HG02759 (cell line): ENCODE measurements at regions not wholly inside any gene's neighbourhood (a gene's known extent, or its start where the extent isn't known, plus 50 kb on each side); places are given as distances from the start of the nearest gene placed in this dataset.
"Not testable (repeated sequence)": the region's sequence is repeated elsewhere in the genome, so short reads cannot be mapped to it uniquely, and the experiment has no call there.

Experiments
- ATAC-seq: cut with Tn5 transposase; IDR thresholded peaks from one replicate; pipeline ENCODE4 v1.9.1; 2021; ENCODE audit warnings: mild to moderate bottlenecking, moderate library complexity; ENCODE audit not compliant: unreplicated experiment

- no peak for ATAC-seq
Observed at GRCh38 chr2:121147766-121148165, 137.2 kb downstream of the TFCP2L1 start.

- no peak for ATAC-seq
Observed at GRCh38 chr2:121148481-121148880, 136.5 kb downstream of the TFCP2L1 start.

GRCh38 chr2:121149384-121149783 is 135.6 kb downstream of the TFCP2L1 start:
- ATAC-seq = no peak

DNA sequence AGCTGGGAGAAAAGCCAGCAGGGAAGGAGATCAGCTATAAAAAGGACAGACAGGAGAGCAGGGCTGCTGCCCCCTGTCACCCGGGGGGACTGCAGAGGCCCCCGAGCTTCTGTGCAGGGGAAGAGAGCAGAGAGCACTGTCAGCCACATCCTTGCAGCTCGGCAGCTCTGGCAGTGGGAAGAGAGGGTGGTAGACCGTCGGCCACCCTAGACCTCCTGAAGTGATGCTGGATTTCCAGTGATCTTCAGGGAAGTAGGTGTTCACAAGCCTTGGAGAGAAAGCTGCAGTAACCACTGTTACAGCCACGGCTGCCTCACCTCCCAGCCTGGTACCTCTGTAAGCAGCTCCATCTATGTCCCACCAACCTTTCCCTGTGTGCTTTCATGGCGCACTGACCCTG is 134.9 kb downstream of the TFCP2L1 start:
- ATAC-seq = no peak

DNA sequence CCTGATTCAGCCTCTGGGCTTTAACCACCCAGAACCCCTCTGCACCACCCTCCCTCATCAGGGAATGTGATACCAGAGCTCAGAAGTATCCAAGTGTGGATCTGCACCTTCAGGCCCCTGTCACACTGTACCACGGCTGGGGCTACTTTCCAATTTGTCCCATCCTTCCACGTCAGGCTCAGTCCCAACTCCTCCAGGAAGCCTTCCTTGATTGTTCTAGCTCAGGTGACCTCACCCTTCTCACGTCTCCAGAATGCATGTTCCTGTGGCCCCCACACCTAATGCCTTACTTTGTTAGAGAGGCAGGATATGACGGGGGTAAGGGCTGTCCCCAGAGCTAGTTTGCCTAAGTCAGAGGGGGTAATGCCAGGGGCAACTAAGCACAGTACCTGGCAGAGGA is 134.3 kb downstream of the TFCP2L1 start:
- no peak for ATAC-seq

DNA sequence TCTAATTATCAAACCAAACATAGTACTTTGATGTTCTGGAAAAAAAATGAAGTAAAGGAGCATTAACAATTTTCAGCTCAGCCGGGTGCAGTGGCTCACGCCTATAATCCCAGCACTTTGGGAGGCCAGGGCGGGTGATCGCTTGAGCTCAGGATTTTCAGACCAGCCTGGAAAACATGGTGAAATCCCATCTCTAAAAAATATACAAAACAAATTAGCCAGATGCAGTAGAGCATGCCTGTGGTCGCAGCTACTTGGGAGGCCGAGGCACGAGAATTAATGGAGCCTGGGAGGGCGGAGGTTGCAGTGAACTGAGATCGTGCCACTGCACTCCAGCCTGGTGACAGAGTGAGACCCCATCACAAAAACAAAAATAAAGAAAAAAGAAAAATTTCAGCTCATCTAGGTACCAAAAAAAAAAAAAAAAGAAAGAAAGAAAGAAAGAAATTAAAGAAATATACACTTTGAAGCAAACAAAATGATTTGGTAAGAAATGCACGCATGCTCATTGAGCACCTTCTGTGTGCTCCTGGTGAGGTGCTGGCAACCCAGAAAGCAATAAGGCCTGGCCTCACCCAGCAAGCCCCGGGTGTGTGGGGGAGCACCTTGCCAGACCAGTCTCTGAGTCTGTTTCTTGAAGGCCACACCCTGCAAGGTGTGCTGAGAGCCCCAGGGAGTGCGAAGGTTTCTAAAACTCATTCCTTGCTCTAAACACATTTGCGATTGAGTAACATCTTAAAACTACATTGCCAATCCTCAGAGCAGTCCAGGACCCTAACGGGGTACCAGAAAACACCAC is 133.5 kb downstream of the TFCP2L1 start:
- ATAC-seq = no peak

DNA sequence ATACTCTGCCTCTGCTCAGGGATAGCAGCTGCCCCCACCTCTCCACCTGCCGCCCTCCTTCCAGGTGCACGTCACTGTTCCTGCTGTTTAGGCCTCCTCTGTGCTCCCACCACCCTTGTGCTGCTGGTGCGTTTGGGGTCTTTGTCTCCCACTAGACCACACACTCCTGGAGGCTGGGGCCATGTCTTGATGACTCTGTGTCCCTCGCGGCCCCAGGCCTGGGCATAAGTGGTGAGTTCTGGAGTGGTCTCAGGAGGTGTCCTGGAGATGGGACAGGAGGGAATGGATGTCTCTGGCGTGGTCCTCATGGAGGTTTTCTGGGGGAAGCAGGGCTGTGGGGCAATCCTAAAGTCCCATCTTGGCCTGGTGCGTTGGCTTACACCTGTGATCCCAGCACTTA is 132.1 kb downstream of the TFCP2L1 start:
- ATAC-seq = no peak

- ATAC-seq = no peak
Observed at GRCh38 chr2:121153516-121153915, 131.5 kb downstream of the TFCP2L1 start.

DNA sequence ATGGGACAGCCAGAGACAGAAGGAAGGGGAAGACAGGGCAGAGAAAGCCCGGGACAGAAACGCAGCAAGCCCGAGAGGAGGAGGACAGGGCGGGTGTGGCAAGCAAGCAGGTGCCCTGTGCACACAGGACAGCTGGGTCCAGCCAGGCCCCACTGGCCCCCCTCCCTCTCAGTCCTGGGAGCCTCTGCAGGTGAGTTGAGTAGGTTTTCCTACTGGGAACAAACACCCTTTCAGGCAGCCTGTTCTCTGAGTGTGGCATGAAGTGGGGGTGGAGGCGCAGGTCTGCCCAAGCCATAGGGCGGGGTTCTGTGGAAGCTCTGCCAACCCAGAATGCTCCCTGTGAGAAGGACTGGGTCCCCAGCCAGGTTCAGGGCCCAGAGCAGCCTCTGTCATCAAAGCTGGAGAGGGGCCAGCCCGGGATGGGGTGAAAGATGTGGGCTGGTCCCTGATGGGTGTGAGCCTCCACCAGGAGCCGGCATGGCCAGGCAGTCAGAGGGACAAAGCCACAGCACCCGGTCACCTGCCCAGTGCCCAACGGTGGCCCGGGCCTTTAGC is 129.4 kb downstream of the TFCP2L1 start:
- no peak for ATAC-seq

DNA sequence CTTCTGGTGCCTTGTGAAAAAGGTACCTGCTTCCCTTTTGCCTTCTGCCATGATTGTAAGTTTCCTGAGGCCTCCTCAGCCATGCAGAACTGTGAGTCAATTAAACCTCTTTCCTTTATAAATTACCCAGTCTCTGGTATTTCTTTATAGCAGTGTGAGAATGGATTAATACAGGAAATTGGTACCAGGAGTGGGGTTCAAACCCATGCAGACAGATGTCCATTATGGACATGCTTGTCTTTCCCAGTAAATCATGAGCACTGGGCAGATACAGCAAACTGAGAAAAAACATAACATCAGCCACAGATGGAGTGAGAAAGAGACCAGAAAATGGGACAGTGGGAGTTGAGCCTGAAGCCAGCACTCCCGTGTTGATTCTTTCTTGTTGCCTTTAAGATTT is 127.5 kb downstream of the TFCP2L1 start:
- not testable (repeated sequence) for ATAC-seq

DNA sequence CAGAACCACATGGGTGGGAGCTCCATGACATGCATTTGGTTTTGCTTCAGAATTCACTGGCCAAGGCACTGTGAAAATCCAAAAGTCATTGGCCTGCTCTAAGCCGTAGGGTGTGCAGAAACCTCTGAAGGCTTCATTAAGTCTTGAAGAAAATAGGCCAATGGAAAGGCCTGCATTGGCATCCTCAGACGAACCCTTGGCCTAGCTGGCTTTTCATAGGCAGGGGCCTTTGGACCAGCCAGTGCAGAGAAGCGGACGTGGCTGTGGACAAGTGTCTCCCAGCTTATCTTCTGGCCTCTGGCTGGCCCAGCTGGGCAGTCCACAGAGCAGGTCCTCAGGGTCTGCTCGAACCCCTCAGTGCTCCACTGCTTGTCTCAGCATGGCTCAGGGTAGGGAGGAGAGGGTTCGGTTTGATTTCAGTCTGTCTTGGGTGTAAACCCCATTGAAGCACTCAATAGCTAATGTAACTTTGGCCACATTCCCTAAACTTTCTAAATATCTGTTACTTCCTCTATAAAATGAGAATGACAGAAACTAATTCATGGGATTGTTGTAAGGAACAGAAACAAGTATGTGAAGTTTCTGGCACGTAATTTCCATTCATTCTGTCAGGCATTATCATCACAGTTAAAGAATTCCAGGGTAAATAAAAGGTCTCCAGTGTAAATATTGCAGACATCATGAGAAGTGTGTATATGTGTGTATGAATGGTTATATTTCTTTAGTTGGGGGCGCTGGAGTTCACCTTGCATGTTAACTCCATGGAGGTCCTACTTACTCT is 125.5 kb downstream of the TFCP2L1 start:
- no peak for ATAC-seq

DNA sequence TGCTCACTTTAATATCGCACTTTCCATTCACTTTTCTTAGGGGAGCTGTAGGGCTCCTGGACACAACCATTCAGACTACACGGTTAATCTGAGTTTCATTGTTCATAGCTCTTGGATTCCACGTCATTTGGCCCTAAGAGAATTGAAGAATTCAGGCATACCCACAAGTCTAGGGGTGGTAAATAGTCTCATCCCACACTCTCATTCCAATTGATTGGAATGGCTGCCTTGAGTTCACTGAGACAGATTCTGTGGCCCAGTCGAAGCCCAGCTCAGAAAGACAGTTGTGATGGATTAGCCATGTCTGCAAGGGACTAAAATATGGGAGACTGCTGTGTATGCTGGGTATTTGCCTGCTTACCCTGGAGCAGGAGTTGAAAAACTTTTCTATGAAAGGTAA is 124.6 kb downstream of the TFCP2L1 start:
- ATAC-seq = no peak

- no peak for ATAC-seq
Observed at GRCh38 chr2:121161272-121161671, 123.7 kb downstream of the TFCP2L1 start.

DNA sequence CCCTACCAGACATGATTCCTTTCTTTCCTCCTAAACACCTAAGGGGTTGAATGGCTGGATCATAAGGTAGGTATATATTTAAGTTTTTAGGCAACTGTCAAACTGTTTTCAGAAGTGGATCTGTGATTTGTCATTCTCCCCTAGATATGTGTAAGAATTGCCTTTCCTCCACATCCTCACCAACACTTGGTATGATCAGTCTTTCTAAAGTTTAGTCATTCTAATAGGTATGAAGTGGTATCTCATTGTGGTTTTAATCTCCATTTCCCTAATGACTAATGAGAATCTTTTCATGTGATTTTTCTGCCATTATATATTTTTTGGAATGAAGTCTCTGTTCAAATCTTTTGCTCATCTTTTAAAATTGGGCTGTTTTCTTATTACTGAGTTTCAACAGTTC is 122.1 kb downstream of the TFCP2L1 start:
- ATAC-seq = no peak

GRCh38 chr2:121164042-121164441 is 121.0 kb downstream of the TFCP2L1 start:
- ATAC-seq = no peak

GRCh38 chr2:121165038-121165542 is 119.9 kb downstream of the TFCP2L1 start:
- ATAC-seq = no peak
